GM21447 (cell line): ENCODE measurements at regions not wholly inside any gene's neighbourhood (a gene's known extent, or its start where the extent isn't known, plus 50 kb on each side); places are given as distances from the start of the nearest gene placed in this dataset.
"Not testable (repeated sequence)": the region's sequence is repeated elsewhere in the genome, so short reads cannot be mapped to it uniquely, and the experiment has no call there.

Experiments
- ATAC-seq: cut with Tn5 transposase; IDR thresholded peaks from one replicate; pipeline ENCODE4 v1.9.1; 2021; ENCODE audit not compliant: unreplicated experiment

DNA sequence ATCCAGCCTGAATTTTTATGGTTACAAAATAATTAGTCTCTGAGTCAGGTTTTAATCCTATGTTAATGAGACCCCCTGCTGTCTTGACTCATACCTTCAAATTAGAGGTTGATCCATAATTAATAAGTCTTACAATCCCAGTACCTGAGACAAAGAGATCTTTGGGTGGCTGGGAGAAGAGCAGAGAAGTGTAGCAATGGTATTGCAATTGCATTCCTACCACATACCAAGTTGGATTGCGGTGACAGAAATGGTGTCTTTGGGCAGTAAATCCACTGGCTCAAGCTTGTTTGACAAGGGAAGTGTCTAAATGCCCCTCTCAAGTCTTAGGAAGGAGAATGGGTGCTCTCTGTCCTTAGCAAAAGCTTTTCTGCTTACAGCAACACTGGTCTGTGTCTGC lies 150.4 kb downstream of the BTBD3 start:
- ATAC-seq = no peak

DNA sequence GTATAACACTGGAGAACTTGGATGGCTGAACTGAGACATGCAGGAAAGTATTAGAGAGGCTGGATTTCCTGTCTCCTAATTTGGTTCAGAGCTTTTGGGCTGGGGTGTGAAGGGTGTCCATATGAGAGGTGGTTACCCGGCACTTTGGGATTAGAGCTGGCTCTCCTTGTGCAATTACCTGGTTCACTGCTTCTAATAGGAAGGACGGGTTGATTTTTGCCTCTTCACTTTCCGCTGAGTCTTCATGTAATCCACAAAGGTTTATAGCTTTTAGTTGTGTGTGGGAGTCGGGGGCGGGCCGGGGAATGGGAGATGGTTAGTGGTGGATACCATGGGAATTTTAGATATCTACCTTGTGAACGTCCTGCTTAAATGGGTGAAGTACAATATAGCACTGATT lies 151.5 kb downstream of the BTBD3 start:
- no peak for ATAC-seq

DNA sequence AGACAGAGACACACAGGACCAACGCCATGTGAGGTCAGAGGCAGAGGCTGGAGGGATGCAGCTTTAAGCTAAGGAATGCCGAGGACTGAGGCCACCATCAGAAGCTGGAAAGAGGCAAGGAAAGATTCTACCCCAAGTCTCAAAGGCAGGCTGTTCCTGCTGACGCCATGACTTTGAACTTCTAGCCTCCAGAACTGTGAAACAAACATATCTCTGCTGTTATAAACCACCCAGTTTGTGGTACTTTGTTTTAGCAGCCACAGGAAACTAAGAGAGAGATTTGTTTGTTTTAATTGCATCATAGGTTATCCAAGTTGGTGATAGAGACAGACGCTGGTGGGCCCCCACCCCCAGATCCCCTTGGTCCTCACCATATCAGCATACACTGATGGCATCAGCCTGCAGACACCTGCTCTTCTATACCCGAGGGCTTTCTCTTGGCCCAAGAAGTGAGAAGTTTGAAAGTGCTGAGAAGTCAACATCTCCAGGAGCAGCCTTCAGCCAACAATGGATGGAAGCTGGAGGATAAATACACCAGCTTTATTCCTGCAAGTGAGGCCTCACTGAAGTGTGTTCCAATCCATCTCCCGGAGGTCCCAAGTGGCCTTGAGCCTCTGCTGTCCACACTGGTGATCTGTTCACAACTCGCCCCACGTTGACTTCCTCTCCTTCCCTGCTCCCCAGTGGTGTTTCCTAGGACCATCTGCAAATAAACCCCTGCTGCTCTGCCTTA lies 154.7 kb downstream of the BTBD3 start:
- no peak for ATAC-seq

DNA sequence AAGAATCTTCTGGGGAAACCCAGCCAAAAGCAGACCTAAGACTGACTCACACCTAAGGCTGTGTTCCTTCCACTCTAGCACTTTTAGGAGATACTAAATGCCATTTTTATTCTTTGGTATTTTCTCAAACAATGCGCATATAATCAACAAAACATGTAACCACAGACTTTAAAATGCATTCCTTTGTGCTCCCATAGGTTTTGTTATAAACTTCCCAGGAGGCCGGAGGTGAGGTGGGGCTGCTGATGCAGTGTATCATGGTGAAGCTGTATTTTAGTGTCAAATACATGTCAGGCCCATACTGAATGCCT lies 155.2 kb downstream of the BTBD3 start:
- no peak for ATAC-seq

DNA sequence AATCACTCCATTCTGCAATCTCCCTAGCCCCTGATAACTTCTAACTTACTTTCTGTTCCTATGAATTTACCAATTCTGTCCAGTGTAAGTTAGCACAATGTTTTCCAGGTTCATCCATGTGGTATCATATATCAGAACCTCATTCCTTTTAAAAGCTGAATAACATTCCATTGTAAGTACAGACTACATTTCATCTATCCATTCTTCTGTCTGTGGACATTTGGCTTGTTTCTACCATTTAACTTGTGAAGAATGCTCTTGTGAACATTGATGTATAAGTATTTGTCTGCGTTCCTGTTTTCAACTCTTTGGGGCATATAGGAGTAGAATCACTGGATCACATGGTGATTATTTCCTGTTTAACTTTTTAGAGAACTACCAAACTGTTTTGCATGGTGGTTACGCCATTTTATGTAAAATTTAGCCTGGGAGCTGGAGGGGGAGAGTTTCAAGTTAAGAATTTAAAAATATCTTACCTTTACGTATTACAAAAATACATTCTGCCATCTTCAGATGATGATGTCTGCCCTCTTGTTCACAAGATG lies 156.5 kb downstream of the BTBD3 start:
- no peak for ATAC-seq

DNA sequence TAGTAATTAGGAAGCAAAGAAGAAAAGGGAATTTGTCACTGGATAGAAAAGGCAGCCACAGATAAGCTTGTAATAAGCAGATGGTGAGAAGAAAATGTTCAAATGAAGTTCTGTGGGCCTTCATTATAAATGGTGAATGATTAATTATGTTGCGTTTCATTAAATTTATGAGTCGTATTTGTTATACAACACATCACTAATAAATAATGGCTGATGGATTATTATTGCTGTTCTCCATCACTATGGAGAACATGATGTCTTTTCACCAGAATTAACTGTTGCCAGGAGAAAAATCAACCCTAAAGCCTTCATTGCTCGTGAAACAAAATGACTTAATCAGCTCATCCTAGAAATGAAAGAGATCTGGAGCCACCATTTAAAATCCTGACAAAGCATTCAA lies 158.5 kb downstream of the BTBD3 start:
- ATAC-seq = no peak

DNA sequence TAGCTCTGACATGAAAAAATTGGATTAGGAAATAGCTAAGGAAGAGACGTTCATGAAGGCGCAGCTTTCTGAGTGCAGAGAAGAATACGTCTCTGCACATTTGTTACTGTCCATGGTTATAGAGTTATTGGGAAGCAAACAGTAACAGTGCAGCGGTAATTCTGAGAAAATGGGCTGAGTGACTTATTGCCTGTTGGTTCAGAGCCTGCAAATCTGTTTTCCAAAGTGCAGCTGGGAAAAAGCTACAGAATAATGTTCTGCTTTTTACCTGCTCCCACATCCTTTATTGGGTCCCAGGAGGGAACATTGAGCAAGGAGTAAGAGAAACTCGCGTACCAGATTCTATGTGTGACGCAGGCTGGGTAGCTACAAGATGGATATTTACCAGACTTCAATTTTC lies 160.2 kb downstream of the BTBD3 start:
- no peak for ATAC-seq

DNA sequence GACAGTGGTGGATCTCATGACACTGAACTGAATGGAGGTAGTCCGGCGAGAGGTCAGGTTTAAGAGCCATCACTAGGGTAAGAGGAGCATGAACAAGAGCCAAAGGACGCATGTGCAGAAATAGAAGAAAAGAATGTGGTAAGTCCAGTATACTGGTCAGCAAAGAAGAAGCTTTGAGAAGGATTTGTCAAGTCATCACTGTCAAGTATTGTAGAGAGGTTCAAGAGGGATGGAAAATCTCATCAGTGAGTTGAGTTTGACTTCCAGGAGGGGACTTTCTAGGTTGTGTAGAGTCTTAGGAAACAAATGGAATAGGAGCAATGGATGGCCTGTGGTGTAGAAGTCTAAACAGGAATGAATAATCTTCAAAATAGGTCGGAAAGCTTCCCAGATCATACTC lies 161.8 kb downstream of the BTBD3 start:
- ATAC-seq = no peak

DNA sequence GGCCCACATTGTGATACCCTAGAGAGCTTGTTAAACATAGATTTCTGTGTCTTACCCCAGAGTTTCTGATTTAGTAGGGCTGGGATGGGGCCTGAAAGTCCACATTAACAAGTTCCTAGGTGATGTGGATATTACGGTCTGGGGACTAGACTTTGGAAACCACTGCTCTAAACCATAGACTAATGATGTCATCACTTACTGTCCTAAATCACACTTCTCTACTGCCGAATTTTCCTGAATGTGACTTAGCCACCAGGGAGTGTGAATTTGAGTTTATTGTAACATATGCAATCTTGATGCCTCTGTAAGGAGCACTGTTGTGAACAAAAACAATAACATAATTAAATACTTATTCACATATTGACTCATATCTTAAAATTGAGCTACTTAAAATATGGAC lies 165.6 kb downstream of the BTBD3 start:
- no peak for ATAC-seq

DNA sequence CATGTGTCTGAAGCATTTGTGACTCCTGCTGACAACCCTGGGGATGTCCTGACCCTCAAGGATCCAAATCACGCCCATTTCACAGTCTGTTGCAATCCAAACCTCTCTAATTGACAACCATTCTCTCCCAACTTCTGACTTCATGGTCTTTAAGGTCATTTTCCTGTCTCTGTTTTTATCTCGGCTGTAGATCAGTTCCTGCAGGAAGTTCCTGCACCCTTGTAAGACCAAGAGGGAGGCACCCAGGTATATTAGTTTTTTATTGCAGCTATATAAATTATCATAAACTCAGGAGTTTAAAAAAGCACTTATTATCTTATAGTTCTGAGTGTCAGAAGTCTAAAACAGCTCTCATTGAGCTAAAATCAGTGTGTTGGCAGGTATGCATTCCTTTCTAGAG lies 166.8 kb downstream of the BTBD3 start:
- ATAC-seq = no peak

DNA sequence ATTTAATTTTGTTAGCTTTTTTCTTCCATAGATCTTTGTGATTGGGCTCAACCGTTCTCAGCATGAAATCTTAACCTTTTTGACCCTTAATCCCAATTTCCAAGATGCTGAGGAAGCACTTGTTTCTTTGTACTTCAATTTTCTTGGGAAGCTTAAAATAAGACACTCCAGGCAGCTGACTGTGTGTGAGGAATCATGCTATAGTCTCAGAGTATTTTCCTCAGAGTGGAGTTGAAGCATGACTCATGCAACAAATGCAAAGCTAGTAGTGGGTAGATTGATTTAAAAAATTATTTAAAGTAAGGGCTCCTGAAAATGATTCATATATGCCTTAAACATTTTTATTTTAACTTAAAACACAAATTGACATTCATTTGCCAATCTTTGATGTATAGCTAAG lies 168.7 kb downstream of the BTBD3 start:
- no peak for ATAC-seq

DNA sequence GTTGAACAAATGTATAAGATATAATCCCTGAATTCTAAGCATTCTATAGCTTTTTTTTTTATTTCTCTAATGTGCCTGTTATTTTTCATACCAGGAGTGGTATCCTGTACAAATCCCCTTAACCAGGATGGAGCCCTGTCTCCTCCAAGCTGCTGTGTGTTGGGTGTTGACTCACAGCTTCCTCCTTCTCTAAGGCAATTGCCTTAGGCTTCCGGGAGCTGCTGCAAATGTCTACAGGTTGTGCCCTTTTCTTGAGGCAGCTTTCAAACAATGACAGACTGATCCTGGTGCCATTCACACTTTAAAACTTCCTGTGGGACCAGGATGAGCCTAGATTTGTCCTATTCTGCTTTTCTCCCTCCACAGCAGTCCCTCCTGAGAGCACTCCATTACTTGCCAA lies 173.2 kb downstream of the BTBD3 start:
- ATAC-seq = no peak

DNA sequence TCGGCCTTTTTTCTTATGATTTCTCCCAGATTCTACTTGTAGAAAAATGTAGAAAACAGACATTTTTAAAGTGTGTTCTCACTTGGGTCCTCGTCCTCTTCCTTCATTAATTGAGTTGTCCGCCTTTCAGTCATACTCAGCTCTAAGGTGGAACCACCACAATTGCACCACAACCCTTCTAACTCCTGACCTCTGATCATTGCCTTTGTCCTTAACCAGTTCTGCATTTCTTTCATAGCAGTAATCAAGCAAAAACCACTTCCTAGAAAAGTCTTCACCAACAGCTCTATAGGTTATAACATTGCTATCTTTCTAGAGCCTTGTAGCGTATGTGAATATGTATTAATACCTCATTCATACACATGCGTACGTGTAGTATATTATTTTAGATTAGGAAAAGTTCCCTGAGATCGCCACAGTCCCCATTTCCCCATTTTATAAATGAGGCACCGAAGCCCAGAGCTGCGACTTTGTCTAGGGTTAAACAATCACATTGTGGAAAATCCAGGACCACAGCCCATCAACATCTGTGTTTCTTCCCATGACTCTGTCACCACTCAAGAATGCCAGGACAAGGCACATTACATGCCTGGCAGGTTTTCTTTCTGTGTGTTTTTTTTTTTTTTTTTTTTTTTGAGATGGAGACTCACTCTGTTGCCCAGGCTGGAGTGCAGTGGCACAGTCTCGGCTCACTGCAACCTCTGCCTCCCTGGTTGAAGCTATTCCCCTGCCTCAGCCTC lies 175.5 kb downstream of the BTBD3 start:
- no peak for ATAC-seq

DNA sequence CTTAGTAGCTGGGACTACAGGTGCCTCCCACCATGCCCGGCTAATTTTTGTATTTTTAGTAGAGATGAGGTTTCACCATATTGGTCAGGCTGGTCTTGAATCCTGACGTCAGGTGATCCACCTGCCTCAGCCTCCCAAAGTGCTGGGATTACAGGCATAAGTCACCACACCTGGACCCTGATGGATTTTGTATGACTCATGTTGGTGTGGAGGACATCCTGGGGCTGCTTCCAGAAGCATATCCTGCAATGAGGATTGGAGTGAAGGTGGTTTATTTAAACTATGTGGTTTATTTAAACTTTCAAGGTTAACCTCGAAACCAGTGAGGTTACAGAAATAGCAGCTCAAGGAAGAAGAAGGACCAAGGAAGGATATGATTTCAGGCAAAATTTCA lies 176.1 kb downstream of the BTBD3 start:
- ATAC-seq = not testable (repeated sequence)

DNA sequence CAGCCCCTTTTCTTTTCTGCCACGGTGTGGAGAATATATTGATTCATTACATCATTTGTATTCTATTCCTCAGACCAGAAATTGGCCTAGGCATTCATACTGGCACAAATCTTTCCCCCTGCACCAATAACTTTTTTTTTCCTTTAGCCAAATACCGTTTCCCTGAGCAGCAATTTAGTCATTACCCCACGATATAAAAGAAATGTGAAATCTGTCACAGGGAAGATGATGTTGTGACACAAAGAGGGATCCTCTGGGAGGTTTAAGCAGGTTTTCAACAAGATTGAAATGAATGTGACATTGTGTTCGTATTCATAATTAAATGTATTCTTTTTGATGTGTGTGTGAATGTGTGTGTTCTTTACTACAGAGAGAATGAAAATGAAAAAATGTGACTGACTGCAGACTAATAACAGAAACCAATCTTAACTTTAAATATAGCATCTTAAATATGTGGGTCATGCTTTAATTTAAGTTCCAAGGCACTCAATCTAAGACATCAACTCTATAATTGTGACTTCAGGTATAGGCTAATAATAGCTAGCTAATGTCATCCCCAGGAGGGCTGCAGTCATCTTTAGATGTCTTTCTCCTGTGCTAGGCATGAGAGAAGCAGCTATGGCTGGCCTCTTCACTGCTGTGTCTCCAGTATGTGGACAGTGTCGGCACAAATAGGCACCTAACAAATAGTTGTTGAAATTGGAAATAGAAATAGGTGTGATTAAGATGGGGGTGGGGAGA lies 177.7 kb downstream of the BTBD3 start:
- no peak for ATAC-seq

DNA sequence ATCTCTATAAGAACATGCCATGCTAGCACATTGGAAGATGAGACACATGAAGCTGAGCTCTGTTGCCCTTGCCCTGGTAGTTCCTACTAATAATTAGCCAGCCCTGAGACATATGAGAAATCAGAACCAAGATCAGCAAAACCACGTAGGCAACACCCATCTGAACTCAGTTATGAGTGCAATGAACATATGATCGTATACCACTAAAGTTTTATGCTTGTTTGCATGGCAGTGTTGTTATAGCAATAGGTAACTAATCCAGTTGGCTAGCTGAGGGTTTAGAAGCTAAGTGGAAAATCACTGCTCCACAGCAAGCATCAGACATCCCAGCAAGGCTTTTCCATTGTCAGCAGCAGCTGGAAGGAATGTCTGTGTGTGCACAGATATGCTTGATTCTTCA lies 180.7 kb downstream of the BTBD3 start:
- no peak for ATAC-seq

DNA sequence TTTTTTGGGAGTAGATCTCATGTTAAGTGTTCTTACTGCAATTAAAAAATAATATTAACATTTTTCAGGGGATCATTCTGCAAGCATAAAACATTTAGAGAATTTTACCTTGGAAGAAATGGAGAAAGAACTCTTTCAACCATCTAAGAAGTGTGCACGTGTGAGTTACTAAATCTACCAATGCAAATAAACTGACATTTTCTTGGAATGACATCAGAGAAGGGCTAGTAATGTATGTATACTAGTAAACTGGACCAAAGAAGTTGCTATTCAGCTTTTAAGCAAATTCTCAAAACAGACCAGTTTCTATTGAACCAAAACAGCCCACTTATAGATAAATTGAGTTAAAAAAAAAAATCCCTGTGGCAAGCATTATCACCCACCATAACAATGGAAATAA lies 191.2 kb downstream of the BTBD3 start:
- no peak for ATAC-seq

DNA sequence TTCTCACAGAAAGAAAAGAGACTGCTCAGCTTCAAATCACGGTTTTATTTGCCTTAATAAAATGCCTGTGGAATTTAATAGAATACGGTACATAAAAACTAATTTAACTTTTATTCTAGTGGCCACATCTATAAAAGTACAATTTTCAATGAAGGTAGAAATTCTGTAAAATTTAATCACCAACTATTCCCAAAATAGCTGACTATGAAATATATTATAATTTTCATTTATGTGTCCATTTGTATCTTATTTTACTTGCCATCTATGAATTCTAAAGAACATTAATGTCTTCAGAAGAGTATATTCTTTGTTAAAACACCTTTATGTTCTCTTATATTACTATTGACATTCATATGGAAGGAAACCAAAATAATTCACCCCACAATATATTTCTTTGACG lies 192.6 kb downstream of the BTBD3 start:
- no peak for ATAC-seq

DNA sequence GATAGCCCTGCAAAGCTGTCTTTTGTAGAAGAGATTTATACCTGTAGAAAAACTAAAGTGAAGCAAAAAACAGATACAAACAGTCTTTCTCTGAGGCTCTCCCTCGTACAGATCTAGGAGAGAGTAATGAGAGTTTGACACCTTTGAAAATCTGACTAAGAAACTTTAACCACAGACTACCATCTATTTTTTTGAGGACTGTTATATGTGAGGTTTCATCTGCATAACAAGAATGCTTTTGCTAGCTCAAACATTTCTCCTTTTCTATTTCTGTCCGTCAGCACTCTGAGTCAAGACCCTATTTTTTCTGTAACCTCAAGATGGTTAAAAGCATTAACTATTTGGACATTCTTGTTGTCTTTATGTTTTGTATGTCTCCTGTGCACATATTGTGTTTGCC lies 193.0 kb downstream of the BTBD3 start:
- no peak for ATAC-seq

DNA sequence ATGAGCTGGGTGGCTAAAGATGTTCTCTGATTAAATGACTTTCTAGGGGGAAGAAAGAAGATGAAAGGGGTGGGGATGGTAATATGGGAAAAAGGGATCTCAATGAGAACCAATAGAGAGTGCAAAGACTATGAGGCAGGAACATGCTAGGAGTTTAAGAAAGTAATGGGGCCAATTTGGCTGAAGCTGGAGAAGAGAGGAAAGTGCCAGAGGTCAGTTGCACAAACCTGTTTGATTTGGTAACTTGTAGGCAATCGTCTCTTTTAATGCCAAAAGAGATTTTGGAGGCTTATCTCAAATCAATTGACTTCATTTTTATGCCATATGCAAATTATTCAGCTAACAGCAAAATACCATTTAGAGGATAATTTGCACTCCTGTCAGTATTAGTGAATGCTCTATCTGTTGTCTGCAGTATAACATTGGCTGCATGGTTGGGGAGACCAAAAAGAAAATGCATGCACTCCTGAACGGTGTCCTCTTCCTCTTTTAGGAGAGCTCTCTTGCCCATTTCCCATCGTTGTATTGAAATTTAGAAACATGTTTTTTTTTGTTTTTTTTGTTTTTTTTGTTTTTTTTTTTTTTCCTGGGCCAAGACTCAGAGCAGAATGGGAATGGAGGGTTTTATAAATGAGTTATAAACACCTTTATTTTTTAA lies 193.9 kb downstream of the BTBD3 start:
- ATAC-seq = no peak

DNA sequence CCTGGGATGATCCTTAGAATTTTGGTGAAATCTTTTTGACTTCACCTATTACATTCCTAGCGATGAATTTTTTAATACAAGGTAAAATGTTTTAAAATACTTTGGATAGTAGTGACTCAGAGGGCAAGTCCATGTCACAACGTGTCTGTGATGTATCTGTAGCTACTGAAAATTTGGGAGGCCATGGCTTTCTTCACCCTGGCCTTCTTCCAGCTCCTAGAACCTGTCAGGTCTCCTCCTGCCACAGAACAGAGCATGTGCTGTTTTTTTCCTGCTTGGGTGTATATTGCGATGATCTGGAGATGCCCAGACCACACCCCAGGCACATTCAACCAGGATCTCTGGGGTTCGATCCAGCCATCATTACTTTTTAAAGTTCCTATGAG lies 194.4 kb downstream of the BTBD3 start:
- ATAC-seq = no peak

DNA sequence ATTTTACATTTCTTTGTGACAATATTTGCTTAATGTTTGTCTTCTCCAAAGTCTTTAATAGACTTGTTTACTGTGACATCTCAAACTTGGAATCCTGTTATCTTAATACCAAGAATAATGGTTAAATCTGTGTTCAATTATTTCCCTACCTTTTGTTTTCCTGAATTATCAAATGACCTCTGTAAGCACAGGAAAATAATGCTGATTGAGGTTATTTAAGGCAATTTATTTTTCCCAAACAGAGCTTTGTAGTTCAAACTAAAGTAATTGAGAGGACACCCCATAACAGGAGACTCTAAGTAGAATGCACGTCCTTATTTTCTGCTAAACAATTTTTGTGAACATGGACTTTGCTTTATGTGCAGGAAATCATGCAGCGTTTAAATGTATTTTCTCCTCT lies 195.0 kb downstream of the BTBD3 start:
- ATAC-seq = no peak
